ENCODE measurements at regions not wholly inside any gene's neighbourhood (a gene's known extent, or its start where the extent isn't known, plus 50 kb on each side); places are given as distances from the start of the nearest gene placed in this dataset.
"Not testable (repeated sequence)": the region's sequence is repeated elsewhere in the genome, so short reads cannot be mapped to it uniquely, and the experiment has no call there.

GRCh38 chr3:132987396-132987795 is 50.8 kb upstream of the TMEM108 start:
- H3K4me3 ChIP-seq (replicated peaks; ENCODE audit: low read depth, low read length) = no peak overlapping the region
- no peak for DNase-seq (ENCODE audit: extremely low read depth, low read depth)
- TF ChIP-seq CTCF (IDR thresholded peaks at IDR 0.05; ENCODE audit: low read depth, low read length, missing control alignments) = no peak

DNA sequence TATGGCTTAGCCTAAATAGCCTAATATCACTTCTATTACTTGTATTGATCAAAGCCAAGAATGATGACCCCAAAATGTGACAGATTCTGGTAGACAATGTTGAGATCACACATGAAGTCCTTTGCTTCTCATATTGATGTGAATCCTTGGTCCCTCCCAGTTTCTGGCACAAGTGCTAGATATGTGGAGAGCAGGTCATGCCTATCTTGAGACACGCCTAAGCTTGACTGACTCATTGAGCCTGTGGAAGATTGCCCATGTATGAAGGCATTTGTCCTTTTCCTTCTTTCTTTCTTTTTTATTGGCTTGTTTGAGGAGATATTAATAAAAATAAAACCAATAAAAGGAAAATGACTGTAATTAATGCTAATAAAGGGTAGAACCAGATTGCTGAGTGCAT is 54.0 kb upstream of the TMEM108 start:
- no peak for TF ChIP-seq CTCF (IDR thresholded peaks at IDR 0.05; ENCODE audit: low read depth, low read length, missing control alignments)
- H3K4me3 ChIP-seq (replicated peaks; ENCODE audit: low read depth, low read length) = no peak overlapping the region
- no peak for DNase-seq (ENCODE audit: extremely low read depth, low read depth)

- no peak overlapping the region for H3K4me3 ChIP-seq (replicated peaks; ENCODE audit: low read depth, low read length)
- TF ChIP-seq CTCF (IDR thresholded peaks at IDR 0.05; ENCODE audit: low read depth, low read length, missing control alignments) = no peak
- DNase-seq (ENCODE audit: extremely low read depth, low read depth) = no peak
Measured at GRCh38 chr3:132983143-132983770, 54.9 kb upstream of the TMEM108 start.

- H3K4me3 ChIP-seq (replicated peaks; ENCODE audit: low read depth, low read length) = no peak overlapping the region
- no peak for TF ChIP-seq CTCF (IDR thresholded peaks at IDR 0.05; ENCODE audit: low read depth, low read length, missing control alignments)
- no peak for DNase-seq (ENCODE audit: extremely low read depth, low read depth)
Measured at GRCh38 chr3:132981719-132982118, 56.5 kb upstream of the TMEM108 start.

DNA sequence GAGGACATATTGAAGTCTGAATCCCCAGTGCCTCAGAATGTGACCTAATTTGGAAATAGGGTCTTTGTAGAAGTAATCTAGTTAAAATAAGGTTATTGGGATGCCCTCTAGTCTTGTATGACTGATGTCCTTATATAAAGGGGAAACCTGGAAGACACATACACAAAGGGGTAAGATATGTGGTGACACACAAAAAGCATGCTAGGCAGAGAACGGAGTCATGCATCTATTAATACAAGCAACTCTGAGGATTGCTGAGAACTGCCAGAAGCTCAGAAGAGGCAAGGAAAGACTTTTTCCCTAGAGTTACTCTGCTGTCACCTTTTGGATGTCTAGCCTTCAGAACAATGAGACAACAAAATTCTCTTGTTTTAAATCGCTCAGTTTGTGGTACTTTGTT is 58.1 kb upstream of the TMEM108 start:
- no peak for TF ChIP-seq CTCF (IDR thresholded peaks at IDR 0.05; ENCODE audit: low read depth, low read length, missing control alignments)
- H3K4me3 ChIP-seq (replicated peaks; ENCODE audit: low read depth, low read length) = no peak overlapping the region
- DNase-seq (ENCODE audit: extremely low read depth, low read depth) = no peak

- no peak for TF ChIP-seq CTCF (IDR thresholded peaks at IDR 0.05; ENCODE audit: low read depth, low read length, missing control alignments)
- no peak for DNase-seq (ENCODE audit: extremely low read depth, low read depth)
- H3K4me3 ChIP-seq (replicated peaks; ENCODE audit: low read depth, low read length) = no peak overlapping the region
Measured at GRCh38 chr3:132979606-132980005, 58.6 kb upstream of the TMEM108 start.

- H3K4me3 ChIP-seq (replicated peaks; ENCODE audit: low read depth, low read length); DNase-seq (ENCODE audit: extremely low read depth, low read depth): not testable (repeated sequence)
Measured at GRCh38 chr3:132978946-132979345, 59.2 kb upstream of the TMEM108 start.

Data from HFF-Myc (cell line).